Stomach (tissue), 4 donors: ENCODE measurements at regions not wholly inside any gene's neighbourhood (a gene's known extent, or its start where the extent isn't known, plus 50 kb on each side); places are given as distances from the start of the nearest gene placed in this dataset.

Experiments
- CTCF ChIP-seq, 7 experiments: fragments of 450-650 bp in 4 of 7; fragments of 200-600 bp in 3 of 7; sonication (generic) in 3 of 7; IDR thresholded peaks; one replicate each; pipeline ENCODE4 v1.5.1; 2016 to 2019; ENCODE audit warnings: antibody characterized with exemption in 7 of 7, control low read depth in 2 of 7, mild to moderate bottlenecking in 1 of 7
- EP300 ChIP-seq: sonication (generic); formaldehyde crosslinking; IDR thresholded peaks from one replicate; pipeline ENCODE4 v1.6.1; 2017; ENCODE audit warnings: antibody characterized with exemption
- POLR2A ChIP-seq, 4 donors: fragments of 450-650 bp; IDR thresholded peaks; one replicate each; pipeline ENCODE4 v1.6.1; 2016; ENCODE audit warnings: antibody characterized with exemption in 4 of 4, control low read depth in 2 of 4, mild to moderate bottlenecking in 1 of 4, moderate library complexity in 1 of 4

GRCh38 chr4:23946299-23946698 is 56.5 kb upstream of the PPARGC1A start:
- TF ChIP-seq POLR2A (IDR thresholded peaks at IDR 0.05) (no peak), EP300 (no peak), CTCF (IDR thresholded peaks at IDR 0.05) (no peak)
